ENCODE measurements at regions not wholly inside any gene's neighbourhood (a gene's known extent, or its start where the extent isn't known, plus 50 kb on each side); places are given as distances from the start of the nearest gene placed in this dataset.
"Not testable (repeated sequence)": the region's sequence is repeated elsewhere in the genome, so short reads cannot be mapped to it uniquely, and the experiment has no call there.

DNA sequence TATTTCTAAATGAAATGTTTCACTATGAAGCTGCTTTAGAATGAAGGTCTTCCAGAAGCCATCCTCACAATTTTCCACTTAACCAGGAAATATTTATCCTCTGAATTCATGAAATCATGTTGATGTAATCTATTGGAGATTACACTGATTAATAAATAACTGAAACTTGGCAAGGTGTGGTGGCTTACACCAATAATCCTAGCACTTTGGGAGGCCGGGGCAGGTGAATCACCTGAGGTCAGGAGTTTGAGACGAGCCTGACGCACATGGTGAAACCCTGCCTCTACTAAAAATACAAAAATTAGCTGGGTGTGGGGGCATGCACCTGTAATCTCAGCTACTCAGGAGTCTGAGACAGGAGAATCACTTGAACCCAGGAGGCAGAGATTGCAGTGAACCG is 73.8 kb upstream of the DAPK1 start:
- peaks cover 0 to 18% of the 10 kb centered on the region in 2 donors for H3K9me3 ChIP-seq (ENCODE audit: control insufficient read depth in 2 of 2, insufficient read depth in 1 of 2, low read depth in 1 of 2, low read length in 1 of 2)
- not testable (repeated sequence) for H3K36me3 ChIP-seq (ENCODE audit: control insufficient read depth in 3 of 3, insufficient read depth in 2 of 3, low read depth in 1 of 3, low read length in 3 of 3); H3K4me3 ChIP-seq (ENCODE audit: low read depth in 1 of 3, low read length in 3 of 3); FAIRE-seq; H3K27me3 ChIP-seq (ENCODE audit: control insufficient read depth in 3 of 3, insufficient read depth in 3 of 3, low read length in 3 of 3); H3K27ac ChIP-seq (ENCODE audit: low read depth in 1 of 3, low read length in 2 of 3); H3K4me1 ChIP-seq (ENCODE audit: control insufficient read depth in 3 of 3, insufficient read depth in 2 of 3, low read depth in 1 of 3, low read length in 2 of 3)
- WGBS, 3 donors, result 32 to 75% (median 39%) methylated on average over 4 of the region's 4 CpGs
- peak in 1 of 2 donors; percentile 48 for DNase-seq

DNA sequence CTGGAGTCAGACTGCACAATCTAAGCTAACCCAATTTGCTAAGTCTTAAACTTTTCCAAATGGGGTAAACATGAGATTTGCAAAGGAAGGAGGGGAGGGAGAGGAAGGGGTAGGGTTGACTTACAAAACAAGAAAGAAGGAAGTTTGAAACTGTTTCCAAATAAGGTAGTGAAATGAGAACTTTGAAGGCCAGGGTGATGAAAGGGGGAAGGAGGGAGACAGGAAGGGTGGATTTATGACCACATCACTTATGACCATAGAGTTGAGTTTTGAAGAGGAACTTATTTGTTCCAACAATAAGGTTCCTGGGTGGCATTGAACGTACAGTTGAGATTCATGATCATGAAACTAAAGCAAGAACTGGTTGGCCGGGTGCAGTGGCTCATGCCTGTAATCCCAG is 72.5 kb upstream of the DAPK1 start:
- DNase-seq (no peak), FAIRE-seq (no peak)
- H3K27me3 ChIP-seq (ENCODE audit: control insufficient read depth in 3 of 3, insufficient read depth in 3 of 3, low read length in 3 of 3), result no peaks in the 10 kb centered on the region
- WGBS, 3 donors, result 84 to 91% (median 90%) methylated on average over 2 of the region's 2 CpGs
- no peak overlapping the region for H3K27ac ChIP-seq (ENCODE audit: low read depth in 1 of 3, low read length in 2 of 3)
- H3K4me3 ChIP-seq (ENCODE audit: low read depth in 1 of 3, low read length in 3 of 3), result no peak overlapping the region
- peaks cover 0 to 18% of the 10 kb centered on the region in 2 donors for H3K9me3 ChIP-seq (ENCODE audit: control insufficient read depth in 2 of 2, insufficient read depth in 1 of 2, low read depth in 1 of 2, low read length in 1 of 2)
- no peaks in the 10 kb centered on the region for H3K4me1 ChIP-seq (ENCODE audit: control insufficient read depth in 3 of 3, insufficient read depth in 2 of 3, low read depth in 1 of 3, low read length in 2 of 3)
- no peaks in the 10 kb centered on the region for H3K36me3 ChIP-seq (ENCODE audit: control insufficient read depth in 3 of 3, insufficient read depth in 2 of 3, low read depth in 1 of 3, low read length in 3 of 3)

DNA sequence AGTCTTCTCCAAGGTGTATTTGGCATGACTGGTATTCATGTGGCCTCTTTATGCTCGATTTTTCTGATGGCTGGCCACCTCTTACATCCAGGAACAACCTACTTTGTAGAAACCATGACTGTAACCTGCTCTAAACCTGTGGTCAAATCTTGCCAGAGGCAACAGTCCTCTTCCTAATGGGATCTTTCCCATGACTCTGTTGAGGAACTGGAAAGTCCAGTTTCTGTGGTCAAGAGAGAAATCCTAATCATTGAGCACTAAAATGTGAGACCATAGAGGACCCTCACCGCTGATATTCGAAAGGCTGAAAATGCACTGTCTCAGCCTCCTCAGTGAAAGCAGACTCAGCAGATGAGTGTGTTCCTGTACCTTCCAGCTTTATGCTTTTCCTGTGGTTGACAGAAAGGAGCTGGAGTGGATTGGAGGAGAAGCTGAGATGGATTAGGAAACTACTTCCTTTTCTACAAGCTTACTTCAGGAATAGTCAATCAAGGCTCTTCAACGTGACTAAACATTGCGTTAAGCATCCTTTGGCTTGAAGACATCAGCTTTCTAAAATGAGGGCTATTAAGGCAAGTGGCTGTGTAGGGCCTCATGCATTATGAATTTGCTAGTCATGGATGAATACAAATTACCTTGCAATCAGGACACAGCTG is 69.7 kb upstream of the DAPK1 start:
- peaks cover 0 to 18% of the 10 kb centered on the region in 2 donors for H3K9me3 ChIP-seq (ENCODE audit: control insufficient read depth in 2 of 2, insufficient read depth in 1 of 2, low read depth in 1 of 2, low read length in 1 of 2)
- no peak for FAIRE-seq
- no peak overlapping the region for H3K27ac ChIP-seq (ENCODE audit: low read depth in 1 of 3, low read length in 2 of 3)
- WGBS, 3 donors, result 83 to 85% (median 85%) methylated on average over 5 of the region's 5 CpGs
- no peaks in the 10 kb centered on the region for H3K4me1 ChIP-seq (ENCODE audit: control insufficient read depth in 3 of 3, insufficient read depth in 2 of 3, low read depth in 1 of 3, low read length in 2 of 3)
- no peaks in the 10 kb centered on the region for H3K27me3 ChIP-seq (ENCODE audit: control insufficient read depth in 3 of 3, insufficient read depth in 3 of 3, low read length in 3 of 3)
- H3K4me3 ChIP-seq (ENCODE audit: low read depth in 1 of 3, low read length in 3 of 3), result no peak overlapping the region
- DNase-seq, result no peak
- no peaks in the 10 kb centered on the region for H3K36me3 ChIP-seq (ENCODE audit: control insufficient read depth in 3 of 3, insufficient read depth in 2 of 3, low read depth in 1 of 3, low read length in 3 of 3)

DNA sequence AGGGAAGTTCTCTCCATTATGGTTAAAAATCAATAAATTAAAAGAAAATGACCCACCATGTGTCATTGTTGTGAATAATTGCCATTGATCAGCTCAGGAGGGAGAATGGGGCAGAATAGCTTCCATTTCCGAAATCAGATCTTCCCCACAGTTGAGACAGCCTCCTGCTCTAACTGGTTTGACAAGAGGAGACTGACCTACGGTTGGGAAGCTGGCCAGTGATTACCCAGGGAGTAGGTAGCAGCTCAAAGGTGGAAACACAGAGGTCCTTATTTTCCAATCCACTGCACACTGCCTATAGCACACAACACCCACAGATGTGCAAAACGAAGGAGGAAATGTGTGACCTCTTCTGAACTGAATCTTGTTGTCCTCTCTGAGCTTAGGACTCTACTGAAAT is 69.0 kb upstream of the DAPK1 start:
- WGBS, 3 donors, result 11 to 67% (median 18%) methylated on average over 3 of the region's 3 CpGs
- Histone ChIP-seq H3K27ac (ENCODE audit: low read depth in 1 of 3, low read length in 2 of 3) (no peak overlapping the region), H3K4me3 (ENCODE audit: low read depth in 1 of 3, low read length in 3 of 3) (no peak overlapping the region), H3K27me3 (ENCODE audit: control insufficient read depth in 3 of 3, insufficient read depth in 3 of 3, low read length in 3 of 3) (no peaks in the 10 kb centered on the region), H3K9me3 (ENCODE audit: control insufficient read depth in 2 of 2, insufficient read depth in 1 of 2, low read depth in 1 of 2, low read length in 1 of 2) (peaks cover 0 to 15% of the 10 kb centered on the region in 2 donors), H3K4me1 (ENCODE audit: control insufficient read depth in 3 of 3, insufficient read depth in 2 of 3, low read depth in 1 of 3, low read length in 2 of 3) (no peaks in the 10 kb centered on the region), H3K36me3 (ENCODE audit: control insufficient read depth in 3 of 3, insufficient read depth in 2 of 3, low read depth in 1 of 3, low read length in 3 of 3) (no peaks in the 10 kb centered on the region)
- FAIRE-seq, result no peak
- DNase-seq, result no peak

DNA sequence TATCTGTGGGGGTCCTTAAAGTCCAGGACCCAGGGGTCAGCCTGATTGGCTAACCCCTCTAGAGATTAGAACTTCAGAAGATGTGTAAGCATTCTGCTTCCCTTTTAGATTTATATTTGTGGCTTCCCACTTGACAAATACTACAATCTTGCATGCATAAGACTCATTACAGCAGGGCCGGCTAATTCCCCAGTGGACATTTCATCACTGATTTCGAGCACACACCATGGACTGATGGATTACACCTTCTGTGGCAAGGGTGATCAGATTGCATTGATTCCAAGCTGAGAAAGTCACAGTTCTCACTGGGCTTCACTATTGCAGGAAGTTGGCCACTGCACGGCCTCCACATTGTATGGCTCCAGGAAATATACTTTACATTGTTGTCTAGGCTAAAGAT is 65.8 kb upstream of the DAPK1 start:
- H3K4me1 ChIP-seq (ENCODE audit: control insufficient read depth in 3 of 3, insufficient read depth in 2 of 3, low read depth in 1 of 3, low read length in 2 of 3), result no peaks in the 10 kb centered on the region
- no peaks in the 10 kb centered on the region for H3K9me3 ChIP-seq (ENCODE audit: control insufficient read depth in 2 of 2, insufficient read depth in 1 of 2, low read depth in 1 of 2, low read length in 1 of 2)
- no peak for FAIRE-seq
- H3K27me3 ChIP-seq (ENCODE audit: control insufficient read depth in 3 of 3, insufficient read depth in 3 of 3, low read length in 3 of 3), result no peaks in the 10 kb centered on the region
- H3K27ac ChIP-seq (ENCODE audit: low read depth in 1 of 3, low read length in 2 of 3), result no peak overlapping the region
- no peak for DNase-seq
- WGBS, 3 donors, result 81 to 89% (median 89%) methylated on average over 3 of the region's 3 CpGs
- no peaks in the 10 kb centered on the region for H3K36me3 ChIP-seq (ENCODE audit: control insufficient read depth in 3 of 3, insufficient read depth in 2 of 3, low read depth in 1 of 3, low read length in 3 of 3)
- no peak overlapping the region for H3K4me3 ChIP-seq (ENCODE audit: low read depth in 1 of 3, low read length in 3 of 3)

DNA sequence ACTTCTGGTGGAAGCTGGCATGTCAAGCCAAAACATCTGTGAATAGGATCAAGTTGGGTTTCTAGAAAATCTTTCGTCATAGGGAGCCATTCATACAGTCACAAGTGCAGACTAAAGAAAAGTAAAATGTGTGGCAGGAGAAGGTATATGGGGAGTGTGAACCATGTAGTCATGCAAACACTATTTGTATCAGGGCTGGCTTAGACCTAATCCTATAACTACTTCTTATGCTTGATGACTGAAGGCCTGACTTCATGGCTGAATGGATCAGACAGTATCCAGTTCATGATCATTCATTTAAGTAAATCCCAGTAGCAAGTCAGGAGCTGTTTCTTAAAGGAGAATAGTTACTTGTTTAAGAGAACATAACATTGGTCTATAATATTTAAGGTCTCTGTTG is 63.8 kb upstream of the DAPK1 start:
- no peak overlapping the region for H3K27ac ChIP-seq (ENCODE audit: low read depth in 1 of 3, low read length in 2 of 3)
- H3K36me3 ChIP-seq (ENCODE audit: control insufficient read depth in 3 of 3, insufficient read depth in 2 of 3, low read depth in 1 of 3, low read length in 3 of 3), result no peaks in the 10 kb centered on the region
- H3K4me1 ChIP-seq (ENCODE audit: control insufficient read depth in 3 of 3, insufficient read depth in 2 of 3, low read depth in 1 of 3, low read length in 2 of 3), result no peaks in the 10 kb centered on the region
- FAIRE-seq (no peak), DNase-seq (no peak)
- WGBS, 3 donors, result 87 to 99% (median 94%) methylated on average over 1 of the region's 1 CpG
- no peaks in the 10 kb centered on the region for H3K9me3 ChIP-seq (ENCODE audit: control insufficient read depth in 2 of 2, insufficient read depth in 1 of 2, low read depth in 1 of 2, low read length in 1 of 2)
- H3K4me3 ChIP-seq (ENCODE audit: low read depth in 1 of 3, low read length in 3 of 3), result no peak overlapping the region
- H3K27me3 ChIP-seq (ENCODE audit: control insufficient read depth in 3 of 3, insufficient read depth in 3 of 3, low read length in 3 of 3), result no peaks in the 10 kb centered on the region

DNA sequence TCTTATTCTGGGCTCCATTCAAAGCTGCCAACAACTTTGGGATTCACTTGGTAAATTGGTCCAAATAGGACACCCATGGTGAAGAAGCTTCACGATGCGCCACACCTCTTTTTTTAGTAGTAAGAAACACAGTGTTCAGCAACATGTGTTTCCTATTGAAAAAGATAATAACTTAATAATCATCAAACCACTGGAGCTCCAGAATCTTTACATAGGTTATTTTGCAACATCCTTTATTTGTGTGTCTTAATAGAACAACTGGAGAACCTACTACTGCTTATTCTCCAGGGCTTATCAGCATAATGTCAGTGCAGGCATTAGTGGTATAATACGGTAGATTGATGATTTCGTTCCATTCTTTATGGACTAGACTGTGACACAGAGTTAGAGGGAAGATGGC is 63.3 kb upstream of the DAPK1 start:
- no peaks in the 10 kb centered on the region for H3K27me3 ChIP-seq (ENCODE audit: control insufficient read depth in 3 of 3, insufficient read depth in 3 of 3, low read length in 3 of 3)
- no peak for FAIRE-seq
- H3K27ac ChIP-seq (ENCODE audit: low read depth in 1 of 3, low read length in 2 of 3), result no peak overlapping the region
- no peaks in the 10 kb centered on the region for H3K4me1 ChIP-seq (ENCODE audit: control insufficient read depth in 3 of 3, insufficient read depth in 2 of 3, low read depth in 1 of 3, low read length in 2 of 3)
- WGBS, 3 donors, result 91 to 93% (median 92%) methylated on average over 4 of the region's 4 CpGs
- no peaks in the 10 kb centered on the region for H3K9me3 ChIP-seq (ENCODE audit: control insufficient read depth in 2 of 2, insufficient read depth in 1 of 2, low read depth in 1 of 2, low read length in 1 of 2)
- no peak for DNase-seq
- H3K4me3 ChIP-seq (ENCODE audit: low read depth in 1 of 3, low read length in 3 of 3), result no peak overlapping the region
- no peaks in the 10 kb centered on the region for H3K36me3 ChIP-seq (ENCODE audit: control insufficient read depth in 3 of 3, insufficient read depth in 2 of 3, low read depth in 1 of 3, low read length in 3 of 3)

DNA sequence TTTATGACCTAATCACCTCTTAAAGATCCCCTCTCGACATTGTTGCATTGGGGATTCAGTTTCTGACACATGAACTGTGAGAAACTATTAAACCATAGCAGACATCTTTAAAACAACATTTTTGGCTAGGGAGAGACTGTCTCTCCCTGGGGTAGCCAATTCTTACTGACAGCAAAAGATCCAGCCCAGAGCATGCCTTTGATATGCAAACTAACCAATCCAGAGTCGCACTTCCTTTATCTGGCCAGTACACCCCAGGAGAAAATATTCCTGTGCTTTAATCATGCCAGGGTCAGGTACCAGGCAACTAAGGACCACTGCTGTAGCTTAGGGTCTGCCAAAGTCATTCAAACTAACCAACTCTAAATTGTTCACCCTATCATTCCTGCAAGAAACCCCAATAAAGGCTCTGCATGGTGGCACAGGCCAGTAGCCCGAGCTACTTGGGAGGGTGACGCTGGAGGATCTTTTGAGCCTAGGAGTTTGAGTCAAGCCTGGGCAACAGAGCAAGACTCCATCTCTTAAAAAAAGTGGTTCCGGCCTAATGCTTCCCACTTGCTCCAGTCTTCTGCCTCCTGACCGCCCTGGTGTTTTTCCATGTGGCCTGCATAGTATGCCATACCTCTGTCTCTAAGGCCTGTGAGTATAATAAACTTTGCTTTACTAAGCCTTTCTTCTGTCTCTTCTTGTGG is 62.3 kb upstream of the DAPK1 start:
- H3K27me3 ChIP-seq (ENCODE audit: control insufficient read depth in 3 of 3, insufficient read depth in 3 of 3, low read length in 3 of 3), result no peaks in the 10 kb centered on the region
- H3K4me3 ChIP-seq (ENCODE audit: low read depth in 1 of 3, low read length in 3 of 3), result no peak overlapping the region
- 75 to 83% (median 78%) methylated on average over 6 of the region's 6 CpGs for WGBS, 3 donors
- no peaks in the 10 kb centered on the region for H3K36me3 ChIP-seq (ENCODE audit: control insufficient read depth in 3 of 3, insufficient read depth in 2 of 3, low read depth in 1 of 3, low read length in 3 of 3)
- no peaks in the 10 kb centered on the region for H3K4me1 ChIP-seq (ENCODE audit: control insufficient read depth in 3 of 3, insufficient read depth in 2 of 3, low read depth in 1 of 3, low read length in 2 of 3)
- DNase-seq (no peak), FAIRE-seq (no peak)
- no peak overlapping the region for H3K27ac ChIP-seq (ENCODE audit: low read depth in 1 of 3, low read length in 2 of 3)
- H3K9me3 ChIP-seq (ENCODE audit: control insufficient read depth in 2 of 2, insufficient read depth in 1 of 2, low read depth in 1 of 2, low read length in 1 of 2), result no peaks in the 10 kb centered on the region

DNA sequence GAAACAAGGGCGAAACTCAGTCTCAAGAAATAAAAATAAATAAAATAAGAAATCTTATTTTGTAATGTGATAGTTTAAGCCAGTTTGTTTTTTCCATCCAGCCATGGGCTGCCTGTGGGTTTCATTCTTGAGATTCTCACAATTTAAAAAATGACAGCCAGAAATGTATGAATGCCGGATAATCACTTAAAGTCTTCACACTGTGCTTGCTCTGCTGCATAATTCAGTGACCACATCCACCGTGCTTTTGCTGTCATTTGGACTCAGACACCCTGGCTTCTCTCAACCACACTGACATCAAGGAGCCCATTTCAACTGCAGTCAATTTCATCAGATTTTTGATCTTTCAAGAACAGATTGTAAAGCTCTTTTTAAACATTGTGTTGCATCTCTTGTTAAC is 61.0 kb upstream of the DAPK1 start:
- Histone ChIP-seq H3K27me3 (ENCODE audit: control insufficient read depth in 3 of 3, insufficient read depth in 3 of 3, low read length in 3 of 3) (no peaks in the 10 kb centered on the region), H3K9me3 (ENCODE audit: control insufficient read depth in 2 of 2, insufficient read depth in 1 of 2, low read depth in 1 of 2, low read length in 1 of 2) (no peaks in the 10 kb centered on the region), H3K27ac (ENCODE audit: low read depth in 1 of 3, low read length in 2 of 3) (no peak overlapping the region), H3K4me1 (ENCODE audit: control insufficient read depth in 3 of 3, insufficient read depth in 2 of 3, low read depth in 1 of 3, low read length in 2 of 3) (no peaks in the 10 kb centered on the region), H3K4me3 (ENCODE audit: low read depth in 1 of 3, low read length in 3 of 3) (no peak overlapping the region), H3K36me3 (ENCODE audit: control insufficient read depth in 3 of 3, insufficient read depth in 2 of 3, low read depth in 1 of 3, low read length in 3 of 3) (no peaks in the 10 kb centered on the region)
- FAIRE-seq (no peak), DNase-seq (no peak)
- 74 to 85% (median 75%) methylated on average over 3 of the region's 3 CpGs for WGBS, 3 donors

All from small intestine (tissue), 7 donors.